T-helper 17 cell (primary cell): ENCODE measurements at regions not wholly inside any gene's neighbourhood (a gene's known extent, or its start where the extent isn't known, plus 50 kb on each side); places are given as distances from the start of the nearest gene placed in this dataset.
"Not testable (repeated sequence)": the region's sequence is repeated elsewhere in the genome, so short reads cannot be mapped to it uniquely, and the experiment has no call there.

Experiments used
- ATAC-seq: fragments of 150-1000 bp; cut with Tn5 transposase; 2 replicates; pipeline ENCODE4 v1.10.0; 2021; ENCODE audit warnings: mild to moderate bottlenecking, moderate library complexity
- DNase-seq, 3 donors: peaks; one replicate each; pipeline versions ENCODE4 v3.0.0 to v3.0.0-alpha.2; 2020 to 2021
- H3K9me3 ChIP-seq: one replicate; pipeline ENCODE4 v1.7.0; 2013; ENCODE audit warnings: low read length, mild to moderate bottlenecking; ENCODE audit not compliant: control insufficient read depth, poor library complexity, severe bottlenecking
- H3K27ac Mint-ChIP-seq: one replicate; pipeline ENCODE4 v1.8.0; 2022; ENCODE audit warnings: mild to moderate bottlenecking, moderate library complexity, mixed read lengths
- H3K27me3 Mint-ChIP-seq: one replicate; pipeline ENCODE4 v1.8.0; 2022; ENCODE audit warnings: mixed read lengths
- H3K36me3 Mint-ChIP-seq: one replicate; pipeline ENCODE4 v1.8.0; 2022; ENCODE audit warnings: low read depth, mixed read lengths
- H3K4me1 Mint-ChIP-seq: one replicate; pipeline ENCODE4 v1.8.0; 2022; ENCODE audit warnings: mild to moderate bottlenecking, mixed read lengths
- H3K4me3 Mint-ChIP-seq: one replicate; pipeline ENCODE4 v1.8.0; 2022; ENCODE audit warnings: mild to moderate bottlenecking, moderate library complexity, mixed read lengths

- no peaks in the 10 kb centered on the region for H3K9me3 ChIP-seq
- peaks cover 26% of the 10 kb centered on the region for H3K27me3 Mint-ChIP-seq
- no peak for ATAC-seq
- no peak for DNase-seq
- H3K4me3 Mint-ChIP-seq, result no peak overlapping the region
- peaks cover 5% of the 10 kb centered on the region for H3K36me3 Mint-ChIP-seq
- no peak overlapping the region for H3K27ac Mint-ChIP-seq
- peaks cover 9% of the 10 kb centered on the region for H3K4me1 Mint-ChIP-seq
Measured at GRCh38 chr2:44097322-44097907, 71.3 kb upstream of the PPM1B start.

GRCh38 chr2:44098050-44098449, 70.6 kb upstream of the PPM1B start:
- H3K27me3 Mint-ChIP-seq, result peaks cover 31% of the 10 kb centered on the region
- peaks cover 5% of the 10 kb centered on the region for H3K36me3 Mint-ChIP-seq
- peaks cover 9% of the 10 kb centered on the region for H3K4me1 Mint-ChIP-seq
- no peaks in the 10 kb centered on the region for H3K9me3 ChIP-seq
- no peak overlapping the region for H3K27ac Mint-ChIP-seq
- no peak overlapping the region for H3K4me3 Mint-ChIP-seq
- DNase-seq (no peak), ATAC-seq (no peak)

GRCh38 chr2:44098891-44099290, 69.8 kb upstream of the PPM1B start:
- no peak for DNase-seq
- H3K36me3 Mint-ChIP-seq, result peaks cover 5% of the 10 kb centered on the region
- H3K4me3 Mint-ChIP-seq, result no peak overlapping the region
- ATAC-seq, result no peak
- peaks cover 13% of the 10 kb centered on the region for H3K4me1 Mint-ChIP-seq
- H3K27ac Mint-ChIP-seq, result no peak overlapping the region
- no peaks in the 10 kb centered on the region for H3K9me3 ChIP-seq
- peaks cover 35% of the 10 kb centered on the region for H3K27me3 Mint-ChIP-seq

- peaks cover 5% of the 10 kb centered on the region for H3K36me3 Mint-ChIP-seq
- H3K27me3 Mint-ChIP-seq, result peaks cover 35% of the 10 kb centered on the region
- H3K9me3 ChIP-seq, result no peaks in the 10 kb centered on the region
- peak; percentile 54 for ATAC-seq
- H3K27ac Mint-ChIP-seq, result no peak overlapping the region
- H3K4me3 Mint-ChIP-seq, result no peak overlapping the region
- peaks cover 13% of the 10 kb centered on the region for H3K4me1 Mint-ChIP-seq
- DNase-seq, result no peak
Measured at GRCh38 chr2:44100351-44100750, 68.3 kb upstream of the PPM1B start.

DNA sequence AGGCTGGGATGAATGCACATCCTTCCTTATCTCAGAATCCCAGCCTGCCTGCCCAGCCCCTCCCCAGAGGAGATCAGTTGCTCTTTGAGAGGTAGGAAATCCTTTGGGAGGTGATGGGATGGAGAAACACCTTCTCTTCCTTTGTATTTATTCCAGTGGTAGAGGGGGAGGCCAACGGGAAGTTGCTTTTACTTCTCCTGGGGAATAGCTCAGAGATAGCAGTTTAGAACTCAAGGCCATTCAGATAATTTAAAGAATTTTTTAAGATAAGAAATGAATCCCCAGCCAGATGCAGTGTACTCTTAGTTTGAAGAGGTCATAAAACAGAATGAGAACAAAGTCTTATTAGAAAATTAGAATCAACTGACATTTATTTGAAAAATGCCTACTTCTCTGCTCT, 67.4 kb upstream of the PPM1B start:
- Mint-ChIP-seq H3K4me1 (peaks cover 13% of the 10 kb centered on the region), H3K36me3 (peaks cover 5% of the 10 kb centered on the region), H3K4me3 (no peak overlapping the region), H3K27ac (no peak overlapping the region), H3K27me3 (peaks cover 35% of the 10 kb centered on the region)
- DNase-seq (no peak), ATAC-seq (no peak)
- H3K9me3 ChIP-seq, result no peaks in the 10 kb centered on the region

GRCh38 chr2:44102790-44103562, 65.7 kb upstream of the PPM1B start:
- no peak overlapping the region for H3K4me3 Mint-ChIP-seq

DNA sequence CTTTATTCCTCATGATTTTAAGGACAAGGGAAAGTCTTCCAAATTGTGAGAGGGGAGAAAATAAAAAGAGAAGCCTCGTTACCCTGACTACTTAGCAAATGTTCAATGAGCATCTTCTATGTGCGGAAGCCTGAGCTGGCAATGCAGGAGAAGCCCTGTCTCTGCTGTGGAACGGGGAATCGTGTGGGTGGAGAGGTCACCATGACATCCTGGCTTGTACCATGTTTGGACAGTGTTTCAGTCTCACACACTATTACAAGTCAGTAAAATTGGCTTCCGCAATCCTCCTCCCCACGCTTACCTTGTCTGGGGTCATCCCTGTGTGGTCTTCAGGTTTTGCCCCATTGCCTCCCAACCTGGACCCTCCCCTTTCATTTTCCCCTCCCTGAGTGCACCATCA, 65.0 kb upstream of the PPM1B start:
- Mint-ChIP-seq H3K4me1 (peaks cover 11% of the 10 kb centered on the region), H3K36me3 (peaks cover 5% of the 10 kb centered on the region)

More at GRCh38 chr2:44102790-44103562, 65.7 kb upstream of the PPM1B start:
- no peaks in the 10 kb centered on the region for H3K9me3 ChIP-seq
- Mint-ChIP-seq H3K4me1 (peaks cover 11% of the 10 kb centered on the region), H3K27me3 (peaks cover 29% of the 10 kb centered on the region), H3K27ac (no peak overlapping the region), H3K36me3 (peaks cover 5% of the 10 kb centered on the region)
- no peak for ATAC-seq
- no peak for DNase-seq

DNA sequence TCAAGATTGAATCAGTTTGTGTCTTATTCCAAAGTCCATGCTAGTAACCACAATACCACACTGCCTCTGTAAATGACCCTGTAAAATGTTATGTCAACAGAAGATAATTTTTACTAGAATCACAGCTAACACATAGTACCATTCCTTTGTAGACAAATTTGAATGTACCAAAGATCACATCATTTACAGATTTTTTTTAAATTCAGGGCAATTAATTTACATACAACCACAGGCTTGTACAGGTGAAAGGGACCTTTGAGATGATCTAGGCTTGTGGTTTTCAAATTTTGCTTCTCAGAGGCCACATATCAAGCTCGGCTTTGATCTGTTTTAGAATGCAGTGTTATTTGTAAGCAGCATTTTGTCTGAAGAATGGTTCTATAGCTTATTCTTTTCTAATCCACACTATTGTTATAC, 63.8 kb upstream of the PPM1B start:
- no peak overlapping the region for H3K4me3 Mint-ChIP-seq
- peaks cover 8% of the 10 kb centered on the region for H3K4me1 Mint-ChIP-seq
- H3K27ac Mint-ChIP-seq, result no peak overlapping the region
- peaks cover 5% of the 10 kb centered on the region for H3K36me3 Mint-ChIP-seq
- peak; percentile 30 for ATAC-seq
- no peaks in the 10 kb centered on the region for H3K9me3 ChIP-seq
- no peak for DNase-seq
- peaks cover 27% of the 10 kb centered on the region for H3K27me3 Mint-ChIP-seq

More for the DNA sequence above, 65.0 kb upstream of the PPM1B start:
- H3K9me3 ChIP-seq, result no peaks in the 10 kb centered on the region
- DNase-seq, result no peak
- ATAC-seq, result no peak
- H3K27ac Mint-ChIP-seq, result no peak overlapping the region
- H3K4me3 Mint-ChIP-seq, result no peak overlapping the region
- peaks cover 26% of the 10 kb centered on the region for H3K27me3 Mint-ChIP-seq

DNA sequence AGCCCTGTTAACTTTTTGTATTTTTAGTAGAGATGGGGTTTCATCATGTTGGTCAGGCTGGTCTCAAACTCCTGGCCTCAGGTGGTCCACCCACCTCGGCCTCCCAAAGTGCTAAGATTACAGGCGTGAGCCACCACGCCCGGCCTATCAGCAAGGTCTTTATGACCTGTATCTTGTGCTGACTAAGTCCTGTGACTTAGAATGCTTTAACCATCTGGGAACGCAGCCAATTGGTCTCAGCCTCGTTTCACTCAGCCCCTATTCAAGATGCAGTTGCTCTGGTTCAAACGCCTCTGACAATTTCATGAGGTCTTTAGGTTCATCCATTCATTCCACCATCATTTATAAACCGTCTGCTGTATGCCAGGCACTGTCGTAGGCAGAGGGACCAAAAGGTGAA, 62.2 kb upstream of the PPM1B start:
- H3K27ac Mint-ChIP-seq, H3K9me3 ChIP-seq, H3K4me1 Mint-ChIP-seq, H3K4me3 Mint-ChIP-seq, DNase-seq, H3K36me3 Mint-ChIP-seq, ATAC-seq: not testable (repeated sequence)
- peaks cover 23% of the 10 kb centered on the region for H3K27me3 Mint-ChIP-seq

DNA sequence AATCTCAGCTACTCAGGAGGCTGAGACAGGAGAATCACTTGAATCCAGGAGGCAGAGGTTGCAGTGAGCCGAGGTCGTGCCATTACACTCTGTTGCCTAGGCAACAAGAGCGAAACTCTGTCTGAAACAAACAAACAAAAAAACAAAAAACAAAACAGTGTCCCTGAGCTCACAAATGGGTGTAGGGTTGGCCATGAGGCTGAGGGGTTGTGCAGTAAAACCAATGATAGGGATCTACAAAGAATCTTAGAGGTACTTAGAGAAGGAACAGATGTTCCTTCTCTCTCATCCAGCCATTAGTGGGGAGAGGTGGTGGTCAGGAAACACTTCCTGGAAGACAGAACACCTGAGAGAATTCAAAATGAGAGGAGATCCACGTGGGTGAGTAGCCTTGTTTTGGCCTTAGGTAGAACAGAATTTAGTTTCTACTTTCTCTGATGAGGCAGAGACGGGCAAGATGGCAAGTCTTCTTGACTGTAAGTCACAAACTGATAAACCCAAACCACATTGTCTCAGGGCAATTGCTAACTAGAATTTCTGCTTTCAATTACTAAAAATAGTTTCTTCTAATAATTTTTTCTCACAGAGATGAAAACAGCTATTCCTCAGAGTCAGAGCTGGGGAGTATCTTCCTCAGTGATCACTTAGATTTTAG, 61.5 kb upstream of the PPM1B start:
- no peak for ATAC-seq
- no peak for DNase-seq
- peaks cover 2% of the 10 kb centered on the region for H3K36me3 Mint-ChIP-seq
- peaks cover 23% of the 10 kb centered on the region for H3K27me3 Mint-ChIP-seq
- H3K4me3 Mint-ChIP-seq, result no peak overlapping the region
- no peak overlapping the region for H3K27ac Mint-ChIP-seq
- H3K9me3 ChIP-seq, result no peaks in the 10 kb centered on the region
- peaks cover 3% of the 10 kb centered on the region for H3K4me1 Mint-ChIP-seq

DNA sequence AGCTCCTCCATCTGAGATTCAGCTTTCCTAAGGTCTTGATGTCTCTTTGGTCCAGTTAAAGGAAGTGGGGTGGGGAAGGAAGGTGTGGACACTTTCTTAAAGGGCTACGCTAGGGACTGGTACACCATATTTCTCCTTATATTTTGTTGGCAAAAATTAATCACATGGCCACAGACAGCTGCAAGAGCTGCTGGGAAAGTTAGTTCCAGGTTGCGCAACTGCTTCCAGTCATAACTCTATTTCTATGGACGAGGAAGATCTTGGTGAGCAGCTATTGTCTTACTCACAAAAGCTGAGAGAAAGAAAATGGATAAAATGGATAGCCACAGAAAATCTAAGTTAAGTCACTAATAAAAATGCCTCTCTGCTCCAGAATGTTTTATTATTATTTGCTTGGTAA, 60.7 kb upstream of the PPM1B start:
- Mint-ChIP-seq H3K4me3 (no peak overlapping the region), H3K36me3 (peaks cover 2% of the 10 kb centered on the region), H3K4me1 (peaks cover 3% of the 10 kb centered on the region), H3K27ac (no peak overlapping the region), H3K27me3 (peaks cover 19% of the 10 kb centered on the region)
- DNase-seq (no peak), ATAC-seq (no peak)
- H3K9me3 ChIP-seq, result no peaks in the 10 kb centered on the region

GRCh38 chr2:44109166-44109565, 59.5 kb upstream of the PPM1B start:
- peaks cover 2% of the 10 kb centered on the region for H3K36me3 Mint-ChIP-seq
- no peak overlapping the region for H3K27ac Mint-ChIP-seq
- peaks cover 17% of the 10 kb centered on the region for H3K27me3 Mint-ChIP-seq
- no peak overlapping the region for H3K4me3 Mint-ChIP-seq
- H3K9me3 ChIP-seq, result no peaks in the 10 kb centered on the region
- ATAC-seq (no peak), DNase-seq (no peak)
- no peaks in the 10 kb centered on the region for H3K4me1 Mint-ChIP-seq

- ATAC-seq (no peak), DNase-seq (no peak)
- no peak overlapping the region for H3K27ac Mint-ChIP-seq
- H3K9me3 ChIP-seq, result no peaks in the 10 kb centered on the region
- H3K36me3 Mint-ChIP-seq, result peaks cover 2% of the 10 kb centered on the region
- H3K4me1 Mint-ChIP-seq, result no peaks in the 10 kb centered on the region
- no peak overlapping the region for H3K4me3 Mint-ChIP-seq
- peaks cover 18% of the 10 kb centered on the region for H3K27me3 Mint-ChIP-seq
Measured at GRCh38 chr2:44110444-44110843, 58.2 kb upstream of the PPM1B start.
